ENCODE measurements at regions not wholly inside any gene's neighbourhood (a gene's known extent, or its start where the extent isn't known, plus 50 kb on each side); places are given as distances from the start of the nearest gene placed in this dataset.
"Not testable (repeated sequence)": the region's sequence is repeated elsewhere in the genome, so short reads cannot be mapped to it uniquely, and the experiment has no call there.

- DNase-seq (ENCODE audit: low spot score), result no peak
Measured at GRCh38 chr2:17363846-17364245, 154.4 kb downstream of the RAD51AP2 start.

- DNase-seq (ENCODE audit: low spot score), result no peak
Measured at GRCh38 chr2:17362956-17363355, 155.3 kb downstream of the RAD51AP2 start.

- peak; percentile 56 for DNase-seq (ENCODE audit: low spot score)
Measured at GRCh38 chr2:17355608-17356329, 162.5 kb downstream of the RAD51AP2 start.

- DNase-seq (ENCODE audit: low spot score), result no peak
Measured at GRCh38 chr2:17353263-17353662, 165.0 kb downstream of the RAD51AP2 start.

GRCh38 chr2:17342692-17343091 lies 175.5 kb downstream of the RAD51AP2 start:
- DNase-seq (ENCODE audit: low spot score), result not testable (repeated sequence)

GRCh38 chr2:17337507-17337906 lies 180.7 kb downstream of the RAD51AP2 start:
- DNase-seq (ENCODE audit: low spot score), result no peak

GRCh38 chr2:17336458-17336857 lies 181.8 kb downstream of the RAD51AP2 start:
- no peak for DNase-seq (ENCODE audit: low spot score)

- no peak for DNase-seq (ENCODE audit: low spot score)
Measured at GRCh38 chr2:17334300-17334699, 183.9 kb downstream of the RAD51AP2 start.

GRCh38 chr2:17331636-17332035 lies 186.6 kb downstream of the RAD51AP2 start:
- DNase-seq (ENCODE audit: low spot score), result no peak

GRCh38 chr2:17328161-17328560 lies 190.1 kb downstream of the RAD51AP2 start:
- DNase-seq (ENCODE audit: low spot score), result no peak

GRCh38 chr2:17327649-17328048 lies 190.6 kb downstream of the RAD51AP2 start:
- DNase-seq (ENCODE audit: low spot score), result no peak

- no peak for DNase-seq (ENCODE audit: low spot score)
Measured at GRCh38 chr2:17326717-17327116, 191.5 kb downstream of the RAD51AP2 start.

- no peak for DNase-seq (ENCODE audit: low spot score)
Measured at GRCh38 chr2:17323697-17324096, 194.5 kb downstream of the RAD51AP2 start.

- no peak for DNase-seq (ENCODE audit: low spot score)
Measured at GRCh38 chr2:17322461-17322860, 195.8 kb downstream of the RAD51AP2 start.

GRCh38 chr2:17319090-17319489 lies 199.2 kb downstream of the RAD51AP2 start:
- no peak for DNase-seq (ENCODE audit: low spot score)

GRCh38 chr2:17318013-17318412 lies 200.2 kb downstream of the RAD51AP2 start:
- no peak for DNase-seq (ENCODE audit: low spot score)

GRCh38 chr2:17317439-17317976 lies 200.7 kb downstream of the RAD51AP2 start:
- DNase-seq (ENCODE audit: low spot score), result no peak

GRCh38 chr2:17313261-17313660 lies 205.0 kb downstream of the RAD51AP2 start:
- DNase-seq (ENCODE audit: low spot score), result no peak

GRCh38 chr2:17311771-17312511 lies 206.3 kb downstream of the RAD51AP2 start:
- no peak for DNase-seq (ENCODE audit: low spot score)

- DNase-seq (ENCODE audit: low spot score), result no peak
Measured at GRCh38 chr2:17311106-17311619, 207.1 kb downstream of the RAD51AP2 start.

GRCh38 chr2:17309741-17310339 lies 208.4 kb downstream of the RAD51AP2 start:
- peak; percentile 66 for DNase-seq (ENCODE audit: low spot score)

GRCh38 chr2:17309181-17309580 lies 209.1 kb downstream of the RAD51AP2 start:
- no peak for DNase-seq (ENCODE audit: low spot score)

- no peak for DNase-seq (ENCODE audit: low spot score)
Measured at GRCh38 chr2:17306706-17307105, 211.5 kb downstream of the RAD51AP2 start.

All from kidney capillary endothelial cell (primary cell).